ENCODE measurements at regions not wholly inside any gene's neighbourhood (a gene's known extent, or its start where the extent isn't known, plus 50 kb on each side); places are given as distances from the start of the nearest gene placed in this dataset.

GRCh38 chr14:51787352-51787751 is 73.1 kb upstream of the GNG2 start:
- no peaks in the 10 kb centered on the region for H3K9me3 ChIP-seq (ENCODE audit: control insufficient read depth, insufficient read depth, low read depth, low read length)
- H3K79me2 ChIP-seq (ENCODE audit: control insufficient read depth, insufficient read depth, low read length) = no peaks in the 10 kb centered on the region
- H3K4me1 ChIP-seq (ENCODE audit: control insufficient read depth, extremely low read depth, insufficient read depth, low read length) = no peaks in the 10 kb centered on the region
- no peaks in the 10 kb centered on the region for H4K20me1 ChIP-seq (ENCODE audit: control insufficient read depth, extremely low read depth, insufficient read depth, low read length)
- H2AFZ ChIP-seq (ENCODE audit: low read length) = no peak overlapping the region
- H3K4me3 ChIP-seq (replicated peaks in 1 of 4; ENCODE audit: control extremely low read depth in 1 of 4, insufficient read depth in 1 of 4, low read depth in 3 of 4, low read length in 4 of 4) = no peak overlapping the region
- H3K4me2 ChIP-seq (ENCODE audit: extremely low read depth, insufficient read depth, low read length) = no peak overlapping the region
- no peak overlapping the region for H3K9ac ChIP-seq (ENCODE audit: insufficient read depth, low read length)
- TF ChIP-seq CTCF (conservative IDR thresholded peaks at IDR 0.05 in 1 of 2, IDR thresholded peaks at IDR 0.05 in 1 of 2; ENCODE audit: low read depth in 1 of 2, low read length in 2 of 2) (no peak), EZH2 (IDR thresholded peaks at IDR 0.05; ENCODE audit: low read length, missing control alignments) (no peak)
- H3K27me3 ChIP-seq (ENCODE audit: control insufficient read depth, insufficient read depth, low read length) = peaks cover 3% of the 10 kb centered on the region
- DNase-seq (ENCODE audit: low read depth in 2 of 2) = no peak
- H3K36me3 ChIP-seq (ENCODE audit: control insufficient read depth, insufficient read depth, low read length) = no peaks in the 10 kb centered on the region
- H3K27ac ChIP-seq (ENCODE audit: insufficient read depth, low read length) = no peak overlapping the region

GRCh38 chr14:51789114-51789513 is 71.3 kb upstream of the GNG2 start:
- Histone ChIP-seq H3K27me3 (ENCODE audit: control insufficient read depth, insufficient read depth, low read length) (peaks cover 3% of the 10 kb centered on the region), H3K9ac (ENCODE audit: insufficient read depth, low read length) (no peak overlapping the region)
- no peak for TF ChIP-seq EZH2 (IDR thresholded peaks at IDR 0.05; ENCODE audit: low read length, missing control alignments)
- TF ChIP-seq CTCF (conservative IDR thresholded peaks at IDR 0.05 in 1 of 2, IDR thresholded peaks at IDR 0.05 in 1 of 2; ENCODE audit: low read depth in 1 of 2, low read length in 2 of 2) = no peak

GRCh38 chr14:51789596-51789995 is 70.8 kb upstream of the GNG2 start:
- no peak overlapping the region for H2AFZ ChIP-seq (ENCODE audit: low read length)
- H4K20me1 ChIP-seq (ENCODE audit: control insufficient read depth, extremely low read depth, insufficient read depth, low read length) = no peaks in the 10 kb centered on the region
- H3K4me2 ChIP-seq (ENCODE audit: extremely low read depth, insufficient read depth, low read length) = no peak overlapping the region
- no peaks in the 10 kb centered on the region for H3K36me3 ChIP-seq (ENCODE audit: control insufficient read depth, insufficient read depth, low read length)
- H3K27ac ChIP-seq (ENCODE audit: insufficient read depth, low read length) = no peak overlapping the region
- H3K79me2 ChIP-seq (ENCODE audit: control insufficient read depth, insufficient read depth, low read length) = no peaks in the 10 kb centered on the region
- H3K27me3 ChIP-seq (ENCODE audit: control insufficient read depth, insufficient read depth, low read length) = peaks cover 3% of the 10 kb centered on the region
- H3K4me3 ChIP-seq (replicated peaks in 1 of 4; ENCODE audit: control extremely low read depth in 1 of 4, insufficient read depth in 1 of 4, low read depth in 3 of 4, low read length in 4 of 4) = no peak overlapping the region
- H3K4me1 ChIP-seq (ENCODE audit: control insufficient read depth, extremely low read depth, insufficient read depth, low read length) = no peaks in the 10 kb centered on the region
- DNase-seq (ENCODE audit: low read depth in 2 of 2) = no peak
- no peaks in the 10 kb centered on the region for H3K9me3 ChIP-seq (ENCODE audit: control insufficient read depth, insufficient read depth, low read depth, low read length)
- no peak for TF ChIP-seq EZH2 (IDR thresholded peaks at IDR 0.05; ENCODE audit: low read length, missing control alignments)
- TF ChIP-seq CTCF (conservative IDR thresholded peaks at IDR 0.05 in 1 of 2, IDR thresholded peaks at IDR 0.05 in 1 of 2; ENCODE audit: low read depth in 1 of 2, low read length in 2 of 2) = no peak
- H3K9ac ChIP-seq (ENCODE audit: insufficient read depth, low read length) = no peak overlapping the region

More at GRCh38 chr14:51789114-51789513, 71.3 kb upstream of the GNG2 start:
- no peaks in the 10 kb centered on the region for H3K79me2 ChIP-seq (ENCODE audit: control insufficient read depth, insufficient read depth, low read length)
- no peaks in the 10 kb centered on the region for H3K9me3 ChIP-seq (ENCODE audit: control insufficient read depth, insufficient read depth, low read depth, low read length)
- no peaks in the 10 kb centered on the region for H3K4me1 ChIP-seq (ENCODE audit: control insufficient read depth, extremely low read depth, insufficient read depth, low read length)
- no peaks in the 10 kb centered on the region for H4K20me1 ChIP-seq (ENCODE audit: control insufficient read depth, extremely low read depth, insufficient read depth, low read length)
- no peak overlapping the region for H3K4me3 ChIP-seq (replicated peaks in 1 of 4; ENCODE audit: control extremely low read depth in 1 of 4, insufficient read depth in 1 of 4, low read depth in 3 of 4, low read length in 4 of 4)
- H3K27ac ChIP-seq (ENCODE audit: insufficient read depth, low read length) = no peak overlapping the region
- no peaks in the 10 kb centered on the region for H3K36me3 ChIP-seq (ENCODE audit: control insufficient read depth, insufficient read depth, low read length)
- no peak for DNase-seq (ENCODE audit: low read depth in 2 of 2)
- H3K4me2 ChIP-seq (ENCODE audit: extremely low read depth, insufficient read depth, low read length) = no peak overlapping the region
- H2AFZ ChIP-seq (ENCODE audit: low read length) = no peak overlapping the region

Measured in fibroblast of lung (primary cell).